Inflammatory macrophage treated with lipopolysaccharide for 1 hour (primary cell): ENCODE measurements at regions not wholly inside any gene's neighbourhood (a gene's known extent, or its start where the extent isn't known, plus 50 kb on each side); places are given as distances from the start of the nearest gene placed in this dataset.
A peak's percentile ranks its signal among the peaks of the same experiment; 100 is the strongest.
"Not testable (repeated sequence)": the region's sequence is repeated elsewhere in the genome, so short reads cannot be mapped to it uniquely, and the experiment has no call there.

Source experiments
- DNase-seq, 2 donors: peaks; one replicate each; pipeline ENCODE4 v3.0.0-alpha.2; 2020 to 2022

- no peak for DNase-seq
Measured at GRCh38 chr9:36521148-36521547, 51.5 kb upstream of the MELK start.

- peak in 1 of 2 donors; percentile 10 for DNase-seq
Measured at GRCh38 chr9:36517131-36517530, 55.6 kb upstream of the MELK start.

DNA sequence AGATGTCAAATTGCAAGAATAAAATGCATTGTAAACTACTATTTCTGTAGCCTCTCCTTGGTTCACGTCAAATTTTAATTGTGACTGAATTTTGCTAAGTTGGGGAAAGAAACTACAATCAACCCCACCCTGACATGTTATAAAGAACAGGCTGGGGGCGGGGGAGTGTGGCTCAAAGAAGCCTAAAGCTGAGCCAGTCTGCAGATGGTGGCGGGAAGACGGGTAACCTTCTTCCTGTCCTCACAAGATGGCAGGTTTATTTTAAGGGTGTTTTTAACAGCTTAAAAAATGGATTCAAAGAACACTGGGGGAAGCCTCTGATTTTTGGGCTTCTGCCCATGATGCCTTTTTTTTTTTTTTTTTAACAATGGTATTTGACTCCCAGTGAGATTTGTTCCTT lies 68.5 kb upstream of the MELK start:
- no peak for DNase-seq

- no peak for DNase-seq
Measured at GRCh38 chr9:36503172-36504088, 69.3 kb upstream of the MELK start.

DNA sequence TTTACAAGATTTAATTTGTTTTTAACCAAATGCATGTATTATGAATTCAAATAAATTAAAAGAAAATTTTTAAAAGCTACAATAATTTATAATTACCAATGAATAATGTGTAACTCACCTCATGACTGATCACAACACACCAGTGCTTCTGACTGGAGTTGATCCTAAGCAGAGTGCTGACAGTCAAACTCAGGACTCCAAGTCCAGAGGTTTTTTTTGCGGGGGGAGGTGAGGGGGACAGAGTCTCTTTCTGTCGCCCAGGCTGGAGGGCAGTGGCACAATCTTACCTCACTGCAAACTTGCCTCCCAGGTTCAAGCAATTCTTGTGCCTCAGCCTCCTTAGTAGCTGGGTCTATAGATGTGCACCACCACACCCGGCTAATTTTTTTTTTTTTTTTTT lies 71.0 kb upstream of the MELK start:
- DNase-seq = no peak

DNA sequence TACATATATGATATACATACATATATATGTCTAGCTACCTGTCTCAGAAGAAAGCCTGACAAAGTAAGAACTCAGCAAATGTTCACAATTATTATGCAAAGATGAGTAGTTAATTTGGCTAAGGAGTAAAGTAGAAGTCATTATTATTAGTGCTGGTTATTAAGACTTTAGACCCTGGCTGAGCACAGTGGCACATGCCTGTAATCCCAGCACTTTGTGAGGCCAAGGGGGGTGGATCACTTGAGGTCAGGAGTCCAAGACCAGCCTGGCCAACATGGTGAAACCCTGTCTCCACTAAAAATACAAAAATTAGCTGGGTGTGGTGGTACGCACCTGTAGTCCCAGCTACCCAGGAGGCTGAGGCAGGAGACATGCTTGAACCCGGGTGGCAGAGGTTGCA lies 71.8 kb upstream of the MELK start:
- not testable (repeated sequence) for DNase-seq

DNA sequence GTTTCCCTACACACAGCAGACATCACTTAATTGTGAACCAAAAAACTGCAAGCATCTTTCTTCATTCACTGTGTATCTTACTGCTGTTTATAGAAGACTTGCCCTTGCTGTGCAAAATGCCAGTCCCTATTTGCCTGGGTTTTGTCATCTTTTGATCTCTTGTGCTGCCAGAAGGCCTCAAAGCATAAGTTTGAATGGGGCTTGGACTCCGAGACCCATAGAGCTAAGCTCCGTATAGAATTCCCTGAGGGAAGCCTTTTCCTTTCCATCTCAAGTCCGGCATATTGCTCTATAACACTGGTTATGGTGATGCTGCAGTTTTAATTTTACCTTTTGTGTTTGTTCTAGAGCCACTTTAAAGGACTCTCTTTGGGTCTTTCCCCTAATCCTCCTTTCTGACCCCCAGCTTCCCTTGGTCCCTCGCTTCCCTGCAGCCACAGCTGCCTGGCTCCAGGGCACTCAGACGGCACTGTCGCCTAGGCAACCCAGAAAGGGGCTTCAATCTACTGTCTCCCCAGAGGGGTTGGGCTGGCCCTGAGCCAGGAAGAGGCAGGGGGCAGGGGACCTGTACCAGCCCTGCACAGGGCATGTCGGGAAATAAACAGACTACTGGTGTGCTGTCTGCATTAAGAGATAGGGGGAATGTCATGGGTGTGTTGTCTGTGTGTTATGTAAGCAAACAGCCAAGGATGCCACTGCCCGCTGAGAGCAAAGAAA lies 73.4 kb upstream of the MELK start:
- no peak for DNase-seq

DNA sequence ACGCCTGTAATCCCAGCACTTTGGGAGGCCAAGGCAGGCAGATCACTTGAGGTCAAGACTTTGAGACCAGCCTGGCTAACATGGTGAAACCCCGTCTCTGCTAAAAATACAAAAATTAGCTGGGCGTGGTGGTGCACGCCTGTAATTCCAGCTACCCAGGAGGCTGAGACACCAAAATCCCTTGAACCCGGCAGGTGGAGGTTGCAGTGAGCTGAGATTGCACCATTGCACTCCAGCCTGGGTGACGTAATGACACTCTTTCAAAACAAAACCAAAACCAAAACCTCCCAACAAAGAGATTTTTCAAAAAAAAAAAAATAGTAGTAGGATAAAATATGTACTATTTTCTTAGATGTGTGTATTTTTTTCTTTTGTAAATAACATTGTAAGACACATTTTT lies 79.1 kb upstream of the MELK start:
- DNase-seq = peak; percentile 57 to 73

GRCh38 chr9:36492865-36493264 lies 79.8 kb upstream of the MELK start:
- no peak for DNase-seq

- no peak for DNase-seq
Measured at GRCh38 chr9:36489453-36489852, 83.2 kb upstream of the MELK start.

- DNase-seq = no peak
Measured at GRCh38 chr9:36488389-36488756, 84.3 kb upstream of the MELK start.

DNA sequence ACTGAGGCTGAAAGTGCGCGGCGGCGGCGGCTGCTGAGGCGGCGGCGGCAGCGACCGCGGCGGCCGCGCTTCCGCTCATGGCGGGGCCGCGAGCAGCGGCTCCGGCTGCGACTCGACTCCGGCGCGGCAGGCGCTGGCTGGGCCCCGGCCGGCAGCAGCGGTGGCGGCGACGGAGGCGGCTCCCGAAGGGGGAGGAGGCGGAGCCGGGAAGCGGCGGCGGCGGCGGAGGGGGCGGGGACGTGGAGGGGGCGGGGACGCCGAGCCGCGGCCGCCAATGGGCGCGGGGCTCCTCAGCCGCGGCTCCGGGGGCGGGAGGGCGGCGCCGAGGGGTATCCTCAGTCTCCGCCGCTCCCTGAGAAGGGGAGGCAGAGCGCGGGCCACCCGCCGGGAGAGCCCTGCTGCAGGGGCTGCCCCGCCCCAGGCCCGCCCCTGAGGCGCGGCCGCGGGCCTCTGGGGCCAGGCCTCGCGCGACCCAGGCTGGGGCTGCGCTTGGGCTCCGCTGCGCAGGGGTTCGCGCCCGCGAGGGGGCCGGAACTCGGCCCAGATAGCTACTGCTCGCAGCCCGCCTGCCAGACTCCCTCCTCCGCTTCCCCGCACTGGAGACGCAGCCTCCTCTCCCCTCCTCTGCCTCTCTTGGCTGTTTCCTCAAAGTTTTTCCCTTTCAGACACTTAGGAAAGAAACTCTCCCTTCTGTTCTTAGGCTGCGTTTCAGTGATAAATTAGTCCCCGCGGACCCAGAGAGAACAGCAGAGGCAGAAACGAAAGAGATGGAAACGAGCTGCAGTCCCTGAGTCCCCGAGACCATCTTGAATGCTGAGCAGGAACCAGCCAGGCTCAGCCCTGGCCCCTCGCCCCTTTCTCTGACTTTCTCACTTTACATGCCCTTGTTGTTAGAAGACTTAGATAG lies 85.0 kb upstream of the MELK start:
- DNase-seq = peak; percentile 88 to 93

GRCh38 chr9:36486933-36487481 lies 85.7 kb upstream of the MELK start:
- peak; percentile 40 to 48 for DNase-seq

DNA sequence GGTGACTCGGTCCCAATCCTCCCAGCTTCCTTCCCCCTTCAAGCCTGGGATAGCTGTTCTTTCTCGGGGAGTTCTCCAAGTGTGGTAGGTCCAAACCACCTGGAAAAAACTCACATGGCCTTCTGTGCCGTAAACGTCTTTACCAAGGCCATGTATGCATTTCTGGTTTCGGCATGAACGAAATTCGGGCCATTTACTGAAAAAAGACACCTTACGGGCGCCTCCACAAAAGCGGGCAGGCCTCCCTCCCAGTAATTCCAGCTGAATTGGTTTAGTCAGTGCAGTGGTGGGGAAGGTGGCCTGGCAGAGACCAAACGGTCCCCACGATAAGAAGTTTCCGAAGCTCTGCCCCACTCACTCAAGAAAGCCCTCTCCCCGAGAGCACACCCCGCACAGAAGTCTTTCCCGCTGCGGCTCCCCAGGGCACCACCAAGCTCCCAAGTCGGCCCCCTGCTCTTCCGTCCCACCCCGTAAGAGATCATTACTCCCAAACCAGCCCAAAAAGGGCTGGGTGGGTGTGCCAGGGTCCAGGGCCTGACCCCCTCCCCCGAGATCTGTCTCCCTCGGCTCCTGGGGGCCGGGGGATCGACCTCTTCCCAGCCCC lies 86.3 kb upstream of the MELK start:
- DNase-seq = no peak

- peak; percentile 54 to 55 for DNase-seq
Measured at GRCh38 chr9:36485647-36486328, 85.7 kb upstream of the RNF38 start.

- no peak for DNase-seq
Measured at GRCh38 chr9:36484124-36484523, 84.1 kb upstream of the RNF38 start.

DNA sequence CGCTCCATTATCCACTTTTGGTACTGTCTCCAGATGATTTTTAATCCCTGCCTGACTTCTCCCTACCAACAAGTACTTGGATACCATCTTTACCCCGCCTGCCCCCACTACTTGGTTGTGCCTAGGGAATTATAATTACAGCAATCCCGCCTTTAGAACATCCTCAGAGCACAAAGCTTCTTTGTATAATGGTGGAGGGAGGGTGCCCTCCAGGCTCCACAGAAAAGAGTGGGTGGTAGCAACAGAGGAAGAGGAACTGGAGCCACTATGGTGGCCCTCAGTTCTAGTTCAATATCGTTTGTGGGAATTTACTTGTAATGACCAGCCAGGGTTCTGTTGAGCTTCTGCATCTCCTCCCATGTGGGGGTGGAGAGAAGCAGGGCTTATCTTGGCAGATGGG lies 79.0 kb upstream of the RNF38 start:
- peak; percentile 56 to 66 for DNase-seq

DNA sequence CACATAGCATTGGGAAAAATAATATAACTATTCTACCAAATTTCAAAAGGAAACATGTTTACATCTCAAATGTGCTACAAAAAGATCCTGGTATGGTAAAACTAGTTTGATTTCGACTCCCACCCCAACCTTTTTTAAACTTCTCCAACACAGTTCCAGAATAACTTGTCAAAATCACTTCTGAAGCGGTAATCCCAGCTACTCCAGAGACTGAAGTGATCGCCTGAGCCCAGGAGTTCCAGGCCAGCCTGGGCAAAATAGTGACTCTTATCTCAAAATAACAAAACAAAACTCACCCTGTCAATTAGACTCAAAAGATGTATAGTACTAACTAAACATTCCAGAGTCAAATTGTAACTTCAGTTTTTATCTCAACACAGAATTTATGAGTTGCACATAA lies 71.3 kb upstream of the RNF38 start:
- no peak for DNase-seq

DNA sequence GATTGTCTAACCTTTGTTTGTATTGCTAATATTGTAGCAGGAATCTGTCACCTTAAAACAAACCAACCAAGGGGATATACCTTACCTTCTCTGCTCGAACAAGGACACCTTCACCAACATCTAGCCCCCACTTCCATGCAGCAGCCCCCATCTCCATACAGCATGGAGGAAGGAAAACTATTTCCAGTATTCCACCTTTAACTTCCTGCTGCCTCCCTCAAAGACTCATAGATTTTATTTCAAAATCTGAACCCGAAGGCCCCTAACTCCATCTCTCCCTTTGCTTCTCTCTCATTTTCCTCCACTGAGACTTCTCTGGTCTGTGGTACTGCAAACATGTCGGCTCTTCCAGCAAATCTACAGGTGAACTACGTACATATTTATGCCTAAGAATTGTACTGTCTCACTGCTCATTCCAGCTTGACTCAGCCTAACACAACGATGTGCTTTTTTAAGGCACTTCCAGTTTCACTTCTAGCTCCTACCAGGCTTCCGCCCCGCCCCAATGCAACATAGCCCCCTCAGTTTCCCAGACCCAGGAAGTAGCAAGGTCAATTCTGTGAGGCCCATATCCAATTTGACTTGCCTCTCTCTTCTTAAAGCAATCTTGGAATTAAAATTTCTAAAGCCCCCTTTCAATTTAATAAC lies 70.7 kb upstream of the RNF38 start:
- DNase-seq = peak; percentile 65 to 68

DNA sequence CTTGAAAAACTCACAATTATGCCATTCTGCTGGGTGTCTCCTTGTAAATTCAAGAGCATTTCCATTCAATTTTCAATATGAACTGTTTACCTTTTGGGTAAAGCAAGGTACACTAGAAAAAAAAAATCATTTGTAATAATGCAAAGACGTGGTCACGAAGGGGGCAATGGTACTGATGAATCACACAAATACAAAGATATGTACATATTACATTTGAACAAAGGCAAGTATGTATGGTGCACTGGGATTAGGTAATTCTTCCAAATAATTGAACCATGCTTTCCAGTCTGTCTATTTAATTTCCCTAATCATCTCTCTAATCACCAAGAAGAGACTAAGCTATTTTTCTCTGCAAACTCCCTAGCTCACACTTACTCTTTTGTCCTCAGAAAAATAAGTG lies 63.4 kb upstream of the RNF38 start:
- no peak for DNase-seq

DNA sequence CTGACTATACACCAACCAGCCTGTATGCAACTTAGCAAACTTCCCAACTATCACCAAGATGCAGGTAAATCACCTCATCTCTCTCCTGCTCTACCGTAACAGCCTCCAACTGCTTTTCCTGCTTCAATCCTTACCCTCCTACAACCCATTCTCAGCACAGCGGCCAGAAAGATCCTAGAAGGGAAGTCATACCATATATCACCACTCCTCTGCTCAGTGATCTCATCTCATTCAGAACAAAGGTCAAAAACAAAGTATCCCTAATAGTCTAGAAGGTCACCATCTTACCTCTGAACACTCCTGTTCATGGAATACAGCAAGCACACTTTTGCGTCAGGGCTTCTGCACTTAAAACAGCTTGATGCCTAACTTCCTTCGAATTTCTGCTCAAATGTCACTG lies 62.2 kb upstream of the RNF38 start:
- peak in 1 of 2 donors; percentile 21 for DNase-seq
